ENCODE measurements at regions not wholly inside any gene's neighbourhood (a gene's known extent, or its start where the extent isn't known, plus 50 kb on each side); places are given as distances from the start of the nearest gene placed in this dataset.

DNA sequence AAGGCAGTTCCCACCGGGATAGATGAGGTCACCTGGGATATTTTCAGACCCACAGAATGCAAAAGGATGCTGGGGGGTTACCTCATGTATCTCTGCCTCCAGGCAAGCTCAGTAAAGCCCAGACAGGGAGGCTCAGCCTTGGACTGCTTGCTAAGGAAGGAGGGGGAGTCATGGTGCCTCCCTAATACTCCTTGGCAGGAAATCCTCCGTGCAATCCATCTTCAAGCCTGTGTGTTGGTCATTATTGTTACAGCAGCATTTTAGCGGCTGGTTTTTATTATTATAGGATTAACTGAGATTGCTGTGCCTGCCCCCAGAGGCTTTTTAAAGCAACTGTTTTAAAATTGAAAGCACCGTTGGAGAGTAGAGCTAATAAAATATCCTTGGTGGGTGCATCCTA is 188.5 kb upstream of the UBL3 start (continued):
- TF ChIP-seq, protein P1, sequence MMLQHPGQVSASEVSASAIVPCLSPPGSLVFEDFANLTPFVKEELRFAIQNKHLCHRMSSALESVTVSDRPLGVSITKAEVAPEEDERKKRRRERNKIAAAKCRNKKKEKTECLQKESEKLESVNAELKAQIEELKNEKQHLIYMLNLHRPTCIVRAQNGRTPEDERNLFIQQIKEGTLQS (IDR thresholded peaks at IDR 0.05): no peak
- TF ChIP-seq, protein P1 (CRISPR knock-in tag; conservative IDR thresholded peaks at IDR 0.05): no peak
- TF ChIP-seq STAG1 (CRISPR knock-in tag; IDR thresholded peaks at IDR 0.05; ENCODE audit: borderline replicate concordance): no peak
- TF ChIP-seq CBX1 (IDR thresholded peaks at IDR 0.05; ENCODE audit: low read depth): no peak

DNA sequence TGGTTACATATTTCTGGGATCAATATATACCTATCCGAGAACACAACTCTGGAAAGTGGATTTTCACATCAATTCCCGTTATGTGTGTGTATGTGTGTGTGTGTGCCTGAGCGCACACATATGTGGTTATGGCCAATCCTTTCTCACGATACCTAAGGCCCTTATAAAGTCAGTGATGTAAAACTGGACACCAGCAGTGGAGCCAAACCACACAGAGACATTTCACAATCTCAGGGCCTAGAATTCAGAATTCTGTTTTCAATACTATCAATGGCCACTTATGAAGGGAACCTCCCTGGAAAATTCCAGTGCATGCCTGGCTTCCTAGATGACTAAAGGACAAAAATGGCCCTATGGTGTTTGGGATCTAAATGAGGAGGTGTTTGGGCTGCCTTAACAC is 187.3 kb upstream of the UBL3 start:
- Histone ChIP-seq H3K27ac (ENCODE audit: extremely low read depth, low read depth, low read length) (no peak overlapping the region), H3K4me2 (ENCODE audit: insufficient read depth, low read length) (no peak overlapping the region), H3K9ac (ENCODE audit: insufficient read depth in 1 of 2, low read depth in 2 of 2, low read length in 2 of 2) (no peak overlapping the region), H3K36me3 (ENCODE audit: control insufficient read depth, insufficient read depth, low read length) (no peaks in the 10 kb centered on the region), H3K9me1 (ENCODE audit: control insufficient read depth, insufficient read depth, low read length) (no peaks in the 10 kb centered on the region), H3K27me3 (ENCODE audit: control insufficient read depth in 2 of 2, insufficient read depth in 2 of 2, low read length in 2 of 2) (peaks cover 0 to 7% of the 10 kb centered on the region in 2 experiments; a peak in 2 of 5 replicates), H4K20me1 (replicated peaks; ENCODE audit: control insufficient read depth, insufficient read depth, low read length) (no peaks in the 10 kb centered on the region), H3K79me2 (ENCODE audit: control insufficient read depth, insufficient read depth, low read length) (no peaks in the 10 kb centered on the region), H3K4me3 (no peak overlapping the region), H2AFZ (ENCODE audit: low read depth, low read length) (no peak overlapping the region), H3K4me1 (replicated peaks in 1 of 2; ENCODE audit: control insufficient read depth in 2 of 2, insufficient read depth in 2 of 2, low read length in 2 of 2) (no peaks in the 10 kb centered on the region), H3K9me3 (replicated peaks; ENCODE audit: control insufficient read depth, insufficient read depth, low read depth, low read length) (no peaks in the 10 kb centered on the region)
- FAIRE-seq (no peak), DNase-seq (ENCODE audit: extremely low read depth in 1 of 4, low spot score in 3 of 4) (no peak), ATAC-seq (no peak)
- POLR2A ChIA-PET: no interaction called here
- 0% methylated on average over 3 of the region's 4 CpGs for WGBS (ENCODE audit: insufficient coverage, low coverage, missing lambda C conversion rate)
- in situ Hi-C loops (cut with MboI) (no loop called here), intact Hi-C loops (cut with micrococcal nuclease) (no loop called here)
- TF ChIP-seq NCOA2 (IDR thresholded peaks at IDR 0.05; ENCODE audit: partially characterized antibody in 2 of 2) (no peak), NONO (IDR thresholded peaks at IDR 0.05; ENCODE audit: low read depth in 2 of 2, low read length in 1 of 2) (no peak), MAZ (CRISPR knock-in tag; conservative IDR thresholded peaks at IDR 0.05 in 1 of 2, IDR thresholded peaks at IDR 0.05 in 1 of 2) (no peak), NFRKB (IDR thresholded peaks at IDR 0.05; ENCODE audit: low read depth) (no peak), RBBP5 (IDR thresholded peaks at IDR 0.05; ENCODE audit: borderline replicate concordance, insufficient read depth, low read length, poor library complexity, severe bottlenecking) (no peak), EWSR1 (IDR thresholded peaks at IDR 0.05; ENCODE audit: borderline replicate concordance, low read depth, partially characterized antibody) (no peak), CAMTA2 (CRISPR knock-in tag; conservative IDR thresholded peaks at IDR 0.05) (no peak), ZNF445 (CRISPR knock-in tag; IDR thresholded peaks at IDR 0.05; ENCODE audit: low read depth) (no peak), ZNF354B (CRISPR knock-in tag; IDR thresholded peaks at IDR 0.05) (no peak), RFX5 (IDR thresholded peaks at IDR 0.05; ENCODE audit: low read depth, low read length) (no peak), PTBP1 (IDR thresholded peaks at IDR 0.05; ENCODE audit: low read depth, low read length) (no peak), ZNF57 (CRISPR knock-in tag; IDR thresholded peaks at IDR 0.05) (no peak), BCOR (IDR thresholded peaks at IDR 0.05) (no peak), CHD2 (IDR thresholded peaks at IDR 0.05; ENCODE audit: low read depth, low read length) (no peak), MIER1 (IDR thresholded peaks at IDR 0.05; ENCODE audit: low read depth) (no peak)
- TF ChIP-seq, protein P2, sequence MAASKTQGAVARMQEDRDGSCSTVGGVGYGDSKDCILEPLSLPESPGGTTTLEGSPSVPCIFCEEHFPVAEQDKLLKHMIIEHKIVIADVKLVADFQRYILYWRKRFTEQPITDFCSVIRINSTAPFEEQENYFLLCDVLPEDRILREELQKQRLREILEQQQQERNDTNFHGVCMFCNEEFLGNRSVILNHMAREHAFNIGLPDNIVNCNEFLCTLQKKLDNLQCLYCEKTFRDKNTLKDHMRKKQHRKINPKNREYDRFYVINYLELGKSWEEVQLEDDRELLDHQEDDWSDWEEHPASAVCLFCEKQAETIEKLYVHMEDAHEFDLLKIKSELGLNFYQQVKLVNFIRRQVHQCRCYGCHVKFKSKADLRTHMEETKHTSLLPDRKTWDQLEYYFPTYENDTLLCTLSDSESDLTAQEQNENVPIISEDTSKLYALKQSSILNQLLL (CRISPR knock-in tag; IDR thresholded peaks at IDR 0.05; ENCODE audit: borderline replicate concordance): no peak
- CTCF ChIA-PET (ENCODE audit: low intra/inter-chr PET ratio): no interaction called here
- no TSS peak for BruUV-seq (replicated peaks)
